ENCODE measurements at regions not wholly inside any gene's neighbourhood (a gene's known extent, or its start where the extent isn't known, plus 50 kb on each side); places are given as distances from the start of the nearest gene placed in this dataset.

DNA sequence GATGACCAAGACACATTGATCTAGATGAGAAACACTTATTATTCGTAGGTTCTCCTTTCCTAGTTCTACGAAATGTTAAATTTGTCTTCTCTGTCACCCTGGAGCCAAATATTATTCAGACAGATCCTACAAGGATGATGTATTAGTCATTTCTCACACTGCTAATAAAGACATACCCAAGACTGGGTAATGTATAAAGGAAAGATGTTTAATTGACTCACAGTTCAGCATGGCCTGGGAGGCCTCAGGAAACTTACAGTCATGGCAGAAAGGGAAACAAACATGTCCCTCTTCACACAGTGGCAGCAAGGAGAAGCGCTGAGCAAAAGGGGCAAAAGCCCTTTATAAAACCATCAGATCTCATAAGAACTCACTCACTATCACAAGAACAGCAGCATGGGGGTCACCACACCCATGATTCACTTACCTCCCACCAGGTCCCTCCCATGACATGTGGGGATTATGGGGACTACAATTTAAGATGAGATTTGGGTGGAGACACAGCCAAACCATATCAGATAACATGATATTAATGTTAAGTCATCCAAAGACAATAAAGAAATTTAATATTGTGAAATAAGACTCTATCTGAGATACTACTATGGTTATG is 1248.8 kb upstream of the SLC10A2 start:
- TF ChIP-seq, protein P1, sequence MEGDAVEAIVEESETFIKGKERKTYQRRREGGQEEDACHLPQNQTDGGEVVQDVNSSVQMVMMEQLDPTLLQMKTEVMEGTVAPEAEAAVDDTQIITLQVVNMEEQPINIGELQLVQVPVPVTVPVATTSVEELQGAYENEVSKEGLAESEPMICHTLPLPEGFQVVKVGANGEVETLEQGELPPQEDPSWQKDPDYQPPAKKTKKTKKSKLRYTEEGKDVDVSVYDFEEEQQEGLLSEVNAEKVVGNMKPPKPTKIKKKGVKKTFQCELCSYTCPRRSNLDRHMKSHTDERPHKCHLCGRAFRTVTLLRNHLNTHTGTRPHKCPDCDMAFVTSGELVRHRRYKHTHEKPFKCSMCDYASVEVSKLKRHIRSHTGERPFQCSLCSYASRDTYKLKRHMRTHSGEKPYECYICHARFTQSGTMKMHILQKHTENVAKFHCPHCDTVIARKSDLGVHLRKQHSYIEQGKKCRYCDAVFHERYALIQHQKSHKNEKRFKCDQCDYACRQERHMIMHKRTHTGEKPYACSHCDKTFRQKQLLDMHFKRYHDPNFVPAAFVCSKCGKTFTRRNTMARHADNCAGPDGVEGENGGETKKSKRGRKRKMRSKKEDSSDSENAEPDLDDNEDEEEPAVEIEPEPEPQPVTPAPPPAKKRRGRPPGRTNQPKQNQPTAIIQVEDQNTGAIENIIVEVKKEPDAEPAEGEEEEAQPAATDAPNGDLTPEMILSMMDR (IDR thresholded peaks at IDR 0.05; ENCODE audit: low read depth, low read length, poor library complexity, severe bottlenecking) = no peak
- TF ChIP-seq EZH2phosphoT487 (IDR thresholded peaks at IDR 0.05; ENCODE audit: borderline replicate concordance, low read length) = no peak
- H3K27me3 ChIP-seq (ENCODE audit: control insufficient read depth, low read length) = no peaks in the 10 kb centered on the region
- no peaks in the 10 kb centered on the region for H3K9me3 ChIP-seq (ENCODE audit: control insufficient read depth, insufficient read depth, low read length)
- H3K79me2 ChIP-seq (ENCODE audit: control insufficient read depth, low read length) = no peaks in the 10 kb centered on the region
- H3K9me2 ChIP-seq (replicated peaks; ENCODE audit: control insufficient read depth, low read length) = no peaks in the 10 kb centered on the region
- no peak overlapping the region for H3K4me2 ChIP-seq (ENCODE audit: low read length)
- no peaks in the 10 kb centered on the region for H3K36me3 ChIP-seq (ENCODE audit: control insufficient read depth, low read length)
- H4K20me1 ChIP-seq (ENCODE audit: control insufficient read depth, insufficient read depth, low read depth, low read length) = no peaks in the 10 kb centered on the region
- no peaks in the 10 kb centered on the region for H3K4me1 ChIP-seq (ENCODE audit: control insufficient read depth, low read length)
- no peak overlapping the region for H3K4me3 ChIP-seq (ENCODE audit: low read length)
- no peak overlapping the region for H3K27ac ChIP-seq (ENCODE audit: low read depth, low read length)
- no peaks in the 10 kb centered on the region for H3F3A ChIP-seq (ENCODE audit: control insufficient read depth, insufficient read depth)

DNA sequence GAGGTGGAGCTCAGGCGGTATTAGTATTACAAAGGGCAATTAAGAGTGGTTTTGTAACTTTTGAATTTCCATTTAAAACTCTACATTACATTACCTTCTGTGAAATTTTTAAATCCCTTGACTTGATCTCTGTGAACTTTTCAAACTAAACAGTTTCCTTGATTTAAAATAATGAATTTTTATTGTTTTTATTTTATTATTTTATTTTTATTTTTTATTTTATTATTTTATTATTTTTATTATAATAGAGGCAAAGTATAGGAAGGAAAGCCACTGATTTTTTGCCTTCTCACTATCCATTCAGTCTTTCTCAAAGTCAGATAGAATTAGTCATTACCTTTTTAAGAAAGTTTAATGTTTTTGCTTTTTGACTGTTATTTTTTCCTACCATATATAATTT is 1248.1 kb upstream of the SLC10A2 start:
- Histone ChIP-seq H3F3A (ENCODE audit: control insufficient read depth, insufficient read depth) (no peaks in the 10 kb centered on the region), H3K4me1 (ENCODE audit: control insufficient read depth, low read length) (no peaks in the 10 kb centered on the region), H4K20me1 (ENCODE audit: control insufficient read depth, insufficient read depth, low read depth, low read length) (no peaks in the 10 kb centered on the region), H3K4me2 (ENCODE audit: low read length) (no peak overlapping the region), H3K27me3 (ENCODE audit: control insufficient read depth, low read length) (no peaks in the 10 kb centered on the region), H3K4me3 (ENCODE audit: low read length) (no peak overlapping the region), H3K36me3 (ENCODE audit: control insufficient read depth, low read length) (no peaks in the 10 kb centered on the region), H3K9me3 (ENCODE audit: control insufficient read depth, insufficient read depth, low read length) (no peaks in the 10 kb centered on the region), H3K27ac (ENCODE audit: low read depth, low read length) (no peak overlapping the region), H3K79me2 (ENCODE audit: control insufficient read depth, low read length) (no peaks in the 10 kb centered on the region), H3K9me2 (replicated peaks; ENCODE audit: control insufficient read depth, low read length) (no peaks in the 10 kb centered on the region)
- TF ChIP-seq EZH2phosphoT487 (IDR thresholded peaks at IDR 0.05; ENCODE audit: borderline replicate concordance, low read length) = no peak
- TF ChIP-seq, protein P1 (IDR thresholded peaks at IDR 0.05; ENCODE audit: low read depth, low read length, poor library complexity, severe bottlenecking) = no peak

GRCh38 chr13:104310861-104311260 is 1244.6 kb upstream of the SLC10A2 start:
- Histone ChIP-seq H3K36me3 (ENCODE audit: control insufficient read depth, low read length) (no peaks in the 10 kb centered on the region), H3F3A (ENCODE audit: control insufficient read depth, insufficient read depth) (no peaks in the 10 kb centered on the region), H3K4me1 (ENCODE audit: control insufficient read depth, low read length) (no peaks in the 10 kb centered on the region), H3K9me3 (ENCODE audit: control insufficient read depth, insufficient read depth, low read length) (no peaks in the 10 kb centered on the region), H3K9me2 (replicated peaks; ENCODE audit: control insufficient read depth, low read length) (no peaks in the 10 kb centered on the region), H3K79me2 (ENCODE audit: control insufficient read depth, low read length) (no peaks in the 10 kb centered on the region), H3K27ac (ENCODE audit: low read depth, low read length) (no peak overlapping the region), H3K4me2 (ENCODE audit: low read length) (no peak overlapping the region), H4K20me1 (ENCODE audit: control insufficient read depth, insufficient read depth, low read depth, low read length) (no peaks in the 10 kb centered on the region), H3K4me3 (ENCODE audit: low read length) (no peak overlapping the region), H3K27me3 (ENCODE audit: control insufficient read depth, low read length) (no peaks in the 10 kb centered on the region)
- TF ChIP-seq EZH2phosphoT487 (IDR thresholded peaks at IDR 0.05; ENCODE audit: borderline replicate concordance, low read length) = no peak
- TF ChIP-seq, protein P1 (IDR thresholded peaks at IDR 0.05; ENCODE audit: low read depth, low read length, poor library complexity, severe bottlenecking) = no peak
